ENCODE measurements at regions not wholly inside any gene's neighbourhood (a gene's known extent, or its start where the extent isn't known, plus 50 kb on each side); places are given as distances from the start of the nearest gene placed in this dataset.
"Not testable (repeated sequence)": the region's sequence is repeated elsewhere in the genome, so short reads cannot be mapped to it uniquely, and the experiment has no call there.

DNA sequence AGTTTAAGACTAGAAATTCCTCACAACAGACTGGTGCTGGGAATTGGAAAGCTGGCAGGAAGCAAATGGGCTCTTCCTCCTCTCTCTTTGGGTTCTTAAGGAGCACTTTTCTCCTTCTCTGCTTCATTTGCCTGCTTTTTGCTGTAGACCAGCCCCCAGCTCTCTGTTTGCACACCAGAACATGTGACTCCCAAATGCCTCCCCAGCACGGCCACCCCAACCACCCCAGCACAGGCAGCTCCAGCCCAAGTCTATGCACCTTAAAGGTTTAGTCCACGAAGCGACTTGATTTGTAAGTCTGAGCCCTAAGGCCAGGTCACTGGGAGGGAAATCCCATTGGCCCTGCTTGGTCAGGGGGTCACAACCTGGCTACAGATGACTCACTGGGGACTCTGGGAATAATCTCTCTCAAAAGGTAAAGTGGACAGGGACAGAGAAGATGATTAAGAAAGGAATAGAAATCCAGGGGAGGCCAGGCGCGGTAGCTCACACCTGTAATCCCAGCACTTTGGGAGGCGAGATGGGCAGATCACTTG, 377.8 kb upstream of the PROK2 start:
- DNase-seq = no peak

- DNase-seq = no peak
Measured at GRCh38 chr3:72161881-72162595, 377.1 kb upstream of the PROK2 start.

DNA sequence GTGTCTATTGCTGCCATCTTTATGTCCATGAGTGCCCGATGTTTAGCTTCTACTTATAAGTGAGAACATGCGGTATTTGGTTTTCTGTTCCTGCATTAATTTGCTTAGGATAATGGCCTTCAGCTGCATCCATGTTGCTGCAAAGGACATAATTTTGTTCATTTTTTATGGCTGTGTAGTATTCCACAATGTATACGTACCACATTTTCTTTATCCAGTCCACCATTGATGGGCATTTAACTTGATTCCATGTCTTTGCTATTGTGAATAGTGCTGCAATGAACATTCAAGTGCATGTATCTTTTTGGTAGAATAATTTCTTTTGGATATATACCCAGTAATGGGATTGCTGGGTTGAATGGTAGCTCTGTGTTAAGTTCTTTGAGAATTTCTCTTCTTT, 376.3 kb upstream of the PROK2 start:
- DNase-seq = not testable (repeated sequence)

GRCh38 chr3:72160351-72160750, 375.4 kb upstream of the PROK2 start:
- no peak for DNase-seq

- no peak for DNase-seq
Measured at GRCh38 chr3:72159487-72159886, 374.5 kb upstream of the PROK2 start.

DNA sequence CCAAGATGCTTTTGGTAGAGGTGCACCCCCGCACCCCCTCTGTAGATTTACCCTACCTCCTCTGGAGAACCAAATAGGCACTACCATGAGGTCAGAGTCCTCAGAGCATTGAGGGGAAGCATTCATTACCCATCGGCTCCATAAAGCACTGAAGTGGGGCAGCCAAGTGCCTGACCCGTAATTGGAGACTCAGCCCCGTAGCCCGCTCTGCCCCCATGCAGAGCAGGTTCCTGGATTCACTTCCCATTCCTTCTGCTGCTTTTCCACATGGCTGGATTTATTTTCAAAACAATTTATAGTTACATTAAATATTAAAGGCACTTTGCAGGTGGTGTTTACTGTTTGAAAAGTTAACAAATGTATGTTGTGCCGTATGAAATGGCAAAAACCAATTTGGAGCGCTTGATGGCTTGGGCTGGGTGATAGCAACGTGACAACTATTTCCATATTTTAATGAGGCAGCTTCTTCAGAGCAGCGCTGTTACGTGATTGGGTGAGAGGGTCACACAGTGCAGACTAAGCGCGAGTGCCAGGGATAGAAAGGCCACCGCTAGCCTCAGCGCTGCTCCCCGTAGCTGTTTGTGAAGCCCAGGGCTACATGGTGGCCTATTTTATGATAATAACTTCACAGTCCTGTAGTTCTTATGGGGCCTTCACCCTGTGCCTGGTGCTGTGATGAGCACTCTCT, 373.8 kb upstream of the PROK2 start:
- DNase-seq = no peak

DNA sequence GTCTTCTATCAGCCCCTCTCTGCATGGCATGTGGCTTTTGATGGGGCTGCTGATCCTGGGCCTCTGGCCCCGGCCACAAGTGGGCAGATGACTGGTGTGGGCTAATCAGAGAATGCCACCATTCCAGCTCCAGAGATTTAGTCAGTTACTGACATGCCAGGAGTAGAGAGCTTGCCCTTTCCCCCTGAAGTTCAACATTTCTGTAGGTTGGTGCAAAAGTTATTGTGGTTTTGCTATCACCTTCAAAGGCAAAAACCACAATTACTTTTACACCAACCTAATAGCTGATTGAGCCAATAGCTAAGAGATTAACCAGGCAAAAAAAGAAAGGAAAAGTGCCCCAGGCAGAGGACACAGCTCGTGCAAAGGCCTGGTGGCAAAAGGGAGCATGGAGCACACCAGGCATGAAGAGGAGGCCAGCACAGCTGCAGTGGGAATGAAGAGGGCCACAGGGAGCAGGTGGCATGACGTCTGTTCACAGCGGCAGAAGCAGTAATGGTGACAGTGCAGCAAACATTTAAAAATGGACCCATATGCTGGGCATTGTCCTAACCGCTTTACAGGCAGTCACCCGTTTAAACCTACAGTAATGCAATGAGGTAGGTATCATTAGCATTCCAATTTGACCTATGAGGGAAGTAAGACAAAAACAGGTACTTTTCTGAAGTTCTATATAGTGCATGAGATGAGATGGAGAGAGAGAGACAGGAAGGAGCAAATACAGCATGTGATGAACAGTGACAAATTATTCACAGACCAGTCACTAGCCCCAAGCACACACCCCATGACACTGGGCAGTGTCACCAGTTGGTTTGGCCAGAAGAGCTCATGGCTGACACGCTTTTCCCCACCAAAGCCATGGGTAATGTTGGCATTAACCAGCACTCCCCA, 373.0 kb upstream of the PROK2 start:
- no peak for DNase-seq

- no peak for DNase-seq
Measured at GRCh38 chr3:72155391-72156064, 370.6 kb upstream of the PROK2 start.

DNA sequence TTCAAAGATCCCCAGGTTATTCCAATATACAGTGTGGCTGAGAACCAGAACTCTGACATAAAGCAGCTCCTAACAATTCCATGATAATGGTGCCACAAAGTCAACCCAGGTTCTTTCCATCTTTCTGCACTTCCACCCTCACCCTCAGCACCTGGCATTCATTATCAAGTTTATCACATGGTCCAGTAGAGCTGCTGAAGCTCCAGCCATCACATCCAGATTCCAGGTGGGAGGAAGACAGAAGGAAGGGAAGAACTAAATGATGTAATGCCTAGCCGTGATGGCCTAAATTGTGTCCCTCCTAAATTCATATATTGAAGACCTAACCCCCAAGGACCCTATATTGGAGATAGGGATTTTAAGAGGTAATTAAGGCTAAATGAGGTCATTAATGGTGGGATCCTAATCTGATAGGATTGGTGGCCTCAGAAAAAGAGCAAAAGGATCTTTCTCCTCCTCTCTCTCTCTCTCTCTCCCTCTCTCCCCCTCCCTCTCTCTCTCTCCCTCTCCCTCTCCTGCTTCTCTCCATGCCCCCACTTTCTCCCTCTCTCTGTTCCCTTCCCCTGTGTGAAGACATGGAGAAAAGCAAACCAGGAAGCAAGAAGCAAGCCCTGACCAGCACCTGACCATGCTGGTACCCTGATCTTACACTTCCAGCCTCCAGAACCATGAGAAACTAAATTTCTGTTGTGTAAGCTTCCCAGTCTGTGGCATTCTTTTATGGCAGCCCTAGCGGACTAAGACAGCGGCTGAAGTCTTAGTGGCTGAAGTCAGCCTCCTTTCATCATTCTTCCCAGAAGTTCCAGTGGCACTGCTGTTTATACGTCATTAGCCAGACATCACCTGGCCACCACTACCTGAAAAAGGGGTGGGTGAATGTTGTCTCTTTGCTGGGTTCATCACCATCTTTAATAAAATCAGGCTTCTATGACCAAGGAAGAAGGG, 369.7 kb upstream of the PROK2 start:
- no peak for DNase-seq

- DNase-seq = no peak
Measured at GRCh38 chr3:72153477-72154314, 368.7 kb upstream of the PROK2 start.

DNA sequence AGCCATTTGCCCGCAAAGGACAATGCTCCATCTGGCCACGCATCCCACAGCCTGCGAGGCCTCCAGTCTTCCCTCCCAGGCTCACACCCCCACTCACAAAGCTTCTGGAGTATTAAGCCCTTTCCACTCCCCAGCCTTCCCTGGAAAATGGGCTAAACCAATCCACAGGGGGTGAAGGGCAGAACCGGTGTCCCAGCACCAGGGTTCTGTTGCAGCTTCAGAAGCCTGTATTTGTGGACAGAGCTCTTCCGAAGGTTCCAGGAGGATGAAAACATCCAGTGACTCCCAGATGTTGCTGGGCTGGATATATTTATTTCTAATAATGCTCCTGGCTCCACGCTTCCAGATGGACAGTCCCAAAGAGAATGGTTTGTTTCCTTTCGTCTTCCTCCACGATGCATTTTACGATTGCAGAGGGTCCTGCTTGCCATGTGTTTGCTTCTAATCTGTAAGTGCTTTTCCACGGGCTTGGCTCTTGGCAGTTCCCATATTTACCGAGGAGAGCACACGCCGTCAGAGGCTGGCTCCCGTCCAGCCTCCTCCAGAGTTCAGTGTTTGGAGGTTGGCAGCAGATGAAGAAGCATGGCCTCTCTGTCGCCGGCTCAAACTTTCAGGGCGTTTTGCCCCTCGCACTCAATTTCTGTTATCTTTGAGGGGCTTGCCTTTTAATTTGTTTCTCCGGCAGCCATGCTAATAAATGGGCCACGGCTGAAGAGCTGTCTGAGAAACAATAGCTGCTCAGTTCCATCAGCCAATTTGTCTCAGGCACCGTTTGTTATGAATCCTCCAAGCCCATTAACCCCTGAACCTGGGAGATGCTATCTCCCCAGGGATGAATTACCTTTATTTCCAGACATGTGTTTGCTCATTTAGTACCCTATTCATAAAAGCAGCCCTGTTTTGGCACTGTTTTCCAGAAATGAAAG, 367.9 kb upstream of the PROK2 start:
- no peak for DNase-seq

DNA sequence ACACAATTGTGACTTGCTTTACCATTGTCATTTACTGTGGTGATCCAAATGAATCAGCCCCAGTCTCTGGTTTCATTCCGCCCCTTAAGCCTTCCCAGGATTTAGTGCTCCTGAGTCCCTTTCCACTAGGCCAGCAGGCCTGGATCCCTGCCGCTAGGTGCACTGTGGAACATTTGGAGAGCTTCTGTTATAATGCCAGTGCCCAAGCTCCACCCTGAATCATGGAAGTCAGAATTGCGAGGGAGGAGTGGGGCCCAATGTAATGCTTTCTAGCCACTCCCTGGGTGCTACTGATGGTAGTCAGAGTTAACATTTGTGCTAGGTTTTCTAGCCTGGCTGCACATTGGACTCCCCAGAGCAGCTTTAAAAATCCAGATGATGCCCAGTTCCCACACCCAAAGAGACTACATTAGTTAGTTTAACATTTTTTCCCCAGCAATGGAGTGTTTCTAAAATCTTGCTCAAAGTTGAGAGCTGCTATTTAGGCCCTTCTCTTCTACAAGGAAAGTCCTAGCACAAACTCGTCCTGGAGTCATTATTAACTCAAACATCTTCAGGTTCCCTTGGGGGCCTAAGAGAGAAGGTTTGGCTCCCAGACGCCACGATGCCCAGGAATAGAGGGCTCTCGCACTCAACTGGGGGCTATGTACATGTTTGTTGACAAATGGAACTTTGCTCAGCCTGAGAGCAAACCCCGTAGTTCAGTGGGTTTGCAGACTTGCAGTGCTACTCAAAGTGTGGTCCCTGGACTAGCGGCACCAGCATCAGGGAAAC, 366.7 kb upstream of the PROK2 start:
- no peak for DNase-seq

GRCh38 chr3:72150634-72151412, 365.9 kb upstream of the PROK2 start:
- DNase-seq = no peak

- DNase-seq = no peak
Measured at GRCh38 chr3:72149645-72150300, 364.8 kb upstream of the PROK2 start.

- no peak for DNase-seq
Measured at GRCh38 chr3:72147600-72147999, 362.7 kb upstream of the PROK2 start.

DNA sequence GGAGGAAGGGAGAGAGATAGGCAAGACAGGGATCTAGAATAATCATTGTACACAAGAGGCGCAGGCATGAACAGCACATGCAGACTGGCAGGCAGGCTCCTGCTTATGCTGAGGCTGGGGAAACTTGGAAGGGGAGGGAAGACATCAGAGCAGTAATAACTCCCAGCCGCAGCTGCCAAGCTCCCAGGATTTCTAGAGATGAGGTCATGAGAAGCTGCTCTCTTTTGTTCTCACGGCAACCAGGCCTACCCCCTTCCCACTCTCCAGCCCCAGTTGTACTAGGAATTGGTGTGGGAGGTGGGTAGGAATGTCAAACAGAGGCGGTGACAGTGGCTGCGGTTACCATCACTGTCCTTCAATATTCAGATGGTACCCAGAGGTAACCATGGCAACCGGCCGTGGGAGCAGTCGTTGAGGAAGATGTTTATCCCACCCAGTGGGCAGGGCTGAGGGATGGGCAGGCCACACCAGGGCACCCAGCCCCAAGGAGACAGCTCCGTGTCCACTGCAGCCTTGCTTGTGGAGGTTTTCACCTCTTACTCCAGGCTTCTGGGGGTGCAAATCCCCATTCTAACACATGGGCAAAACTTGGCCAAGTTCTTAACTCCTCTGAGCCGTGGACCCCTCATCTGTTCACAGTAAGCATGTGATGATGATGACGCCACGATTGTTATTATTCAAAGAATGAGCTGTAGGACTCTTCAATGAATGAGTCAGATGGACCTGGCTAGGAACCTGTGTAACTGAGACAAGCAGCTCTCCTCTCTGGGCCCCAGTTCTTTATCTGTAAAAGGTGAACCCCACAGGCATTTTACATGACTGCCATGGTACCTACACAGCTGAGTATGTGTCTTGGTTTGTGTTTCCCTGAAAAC, 360.8 kb upstream of the PROK2 start:
- DNase-seq = no peak

Data from activated T-cell treated with anti-CD3 and anti-CD28 coated beads, Interleukin-2, amount 50 U/mL, for 48 hours (primary cell).